Loucy (cell line): ENCODE measurements at regions not wholly inside any gene's neighbourhood (a gene's known extent, or its start where the extent isn't known, plus 50 kb on each side); places are given as distances from the start of the nearest gene placed in this dataset.

Experiments
- H2AFZ ChIP-seq: fragments of 200-600 bp; sonication (generic); 2 replicates; pipeline ENCODE4 v1.6.0; 2016; ENCODE audit warnings: antibody characterized with exemption, mild to moderate bottlenecking, low read length, moderate library complexity
- H3F3A ChIP-seq: fragments of 200-600 bp; 2 replicates; pipeline ENCODE4 v1.6.0; 2016; ENCODE audit warnings: antibody characterized with exemption, low read depth, mild to moderate bottlenecking
- H3K27me3 ChIP-seq: fragments of 200-600 bp; sonication (generic); 2 replicates; pipeline ENCODE4 v1.6.1; 2014; ENCODE audit warnings: low read length, mild to moderate bottlenecking; ENCODE audit not compliant: insufficient read depth, poor library complexity, severe bottlenecking
- H3K36me3 ChIP-seq: fragments of 200-600 bp; sonication (generic); 2 replicates; pipeline ENCODE4 v1.6.1; 2016; ENCODE audit warnings: low read length; ENCODE audit not compliant: insufficient read depth
- H3K4me1 ChIP-seq: fragments of 200-600 bp; sonication (generic); 2 replicates; pipeline ENCODE4 v1.5.1; 2014; ENCODE audit warnings: low read length, mild to moderate bottlenecking; ENCODE audit not compliant: insufficient read depth, poor library complexity, severe bottlenecking
- H3K4me2 ChIP-seq: fragments of 200-600 bp; sonication (generic); 2 replicates; pipeline ENCODE4 v1.6.0; 2014; ENCODE audit warnings: antibody characterized with exemption, low read length, low read depth, mild to moderate bottlenecking; ENCODE audit not compliant: poor library complexity, severe bottlenecking
- H3K4me3 ChIP-seq: fragments of 200-600 bp; sonication (generic); 2 replicates; pipeline ENCODE4 v1.5.1; 2014; ENCODE audit warnings: low read length, mild to moderate bottlenecking, mixed read lengths; ENCODE audit not compliant: poor library complexity, severe bottlenecking
- H3K79me2 ChIP-seq: fragments of 200-600 bp; sonication (generic); 2 replicates; pipeline ENCODE4 v1.6.1; 2014; ENCODE audit warnings: low read length; ENCODE audit not compliant: insufficient read depth
- H3K9ac ChIP-seq: fragments of 200-600 bp; sonication (generic); 2 replicates; pipeline ENCODE4 v1.6.0; 2014; ENCODE audit warnings: mild to moderate bottlenecking, low read depth, low read length, moderate library complexity; ENCODE audit not compliant: poor library complexity, severe bottlenecking
- H3K9me2 ChIP-seq: fragments of 200-600 bp; sonication (generic); replicated peaks from 2 replicates; pipeline ENCODE4 v1.6.1; 2016; ENCODE audit warnings: low read depth, low read length, mixed read lengths
- H3K9me3 ChIP-seq: fragments of 200-600 bp; sonication (generic); 2 replicates; pipeline ENCODE4 v1.6.1; 2014; ENCODE audit warnings: mild to moderate bottlenecking, antibody characterized with exemption, low read length, low read depth; ENCODE audit not compliant: insufficient read depth
- H4K20me1 ChIP-seq: fragments of 200-600 bp; sonication (generic); 2 replicates; pipeline ENCODE4 v1.6.0; 2014; ENCODE audit warnings: antibody characterized with exemption, low read length, mild to moderate bottlenecking; ENCODE audit not compliant: insufficient read depth, poor library complexity, severe bottlenecking
- CTCF ChIP-seq: fragments of 200-600 bp; sonication (generic); conservative IDR thresholded peaks from 2 replicates; pipeline ENCODE4 v1.5.1; 2014; ENCODE audit warnings: mild to moderate bottlenecking, antibody characterized with exemption, low read length
- EZH2phosphoT487 ChIP-seq: fragments of 200-600 bp; IDR thresholded peaks from 2 replicates; pipeline ENCODE4 v1.6.1; 2018; ENCODE audit warnings: antibody characterized with exemption, mild to moderate bottlenecking, moderate library complexity, borderline replicate concordance

GRCh38 chr11:90453525-90453924, 230.7 kb upstream of the CHORDC1 start:
- Histone ChIP-seq H2AFZ (no peak overlapping the region), H3F3A (no peaks in the 10 kb centered on the region)

GRCh38 chr11:90449606-90450005, 226.8 kb upstream of the CHORDC1 start:
- TF ChIP-seq CTCF (no peak), EZH2phosphoT487 (no peak)
- no peaks in the 10 kb centered on the region for H3K36me3 ChIP-seq

More at GRCh38 chr11:90453525-90453924, 230.7 kb upstream of the CHORDC1 start:
- Histone ChIP-seq H3K9me2 (no peaks in the 10 kb centered on the region), H3K4me2 (no peak overlapping the region), H3K79me2 (no peaks in the 10 kb centered on the region), H3K4me1 (no peaks in the 10 kb centered on the region), H3K9ac (no peak overlapping the region), H3K4me3 (no peak overlapping the region), H4K20me1 (no peaks in the 10 kb centered on the region), H3K36me3 (no peaks in the 10 kb centered on the region), H3K9me3 (no peaks in the 10 kb centered on the region), H3K27me3 (peaks cover 6% of the 10 kb centered on the region)
- TF ChIP-seq CTCF: no peak
- TF ChIP-seq EZH2phosphoT487: no peak

GRCh38 chr11:90448256-90448655, 225.4 kb upstream of the CHORDC1 start:
- Histone ChIP-seq H3K4me2 (no peak overlapping the region), H3K4me3 (no peak overlapping the region), H3K79me2 (no peaks in the 10 kb centered on the region), H3K9ac (no peak overlapping the region), H3K4me1 (no peaks in the 10 kb centered on the region), H3F3A (no peaks in the 10 kb centered on the region), H3K36me3 (no peaks in the 10 kb centered on the region), H3K27me3 (peaks cover 6% of the 10 kb centered on the region), H3K9me2 (no peaks in the 10 kb centered on the region), H3K9me3 (no peaks in the 10 kb centered on the region), H4K20me1 (no peaks in the 10 kb centered on the region), H2AFZ (no peak overlapping the region)
- TF ChIP-seq EZH2phosphoT487: no peak
- no peak for TF ChIP-seq CTCF

More at GRCh38 chr11:90449606-90450005, 226.8 kb upstream of the CHORDC1 start:
- H3K27me3 ChIP-seq: peaks cover 6% of the 10 kb centered on the region
- H3K4me1 ChIP-seq: no peaks in the 10 kb centered on the region
- no peak overlapping the region for H2AFZ ChIP-seq
- no peak overlapping the region for H3K4me3 ChIP-seq
- H4K20me1 ChIP-seq: no peaks in the 10 kb centered on the region
- no peak overlapping the region for H3K4me2 ChIP-seq
- no peaks in the 10 kb centered on the region for H3K9me3 ChIP-seq
- H3K9me2 ChIP-seq: no peaks in the 10 kb centered on the region
- H3K79me2 ChIP-seq: no peaks in the 10 kb centered on the region
- H3F3A ChIP-seq: no peaks in the 10 kb centered on the region
- no peak overlapping the region for H3K9ac ChIP-seq
